Dedifferentiated amniotic fluid mesenchymal stem cell (primary cell): ENCODE measurements at regions not wholly inside any gene's neighbourhood (a gene's known extent, or its start where the extent isn't known, plus 50 kb on each side); places are given as distances from the start of the nearest gene placed in this dataset.

Experiments
- DNase-seq: peaks from one replicate; pipeline ENCODE4 v3.0.0-alpha.2; 2016; ENCODE audit errors: extremely low spot score

DNA sequence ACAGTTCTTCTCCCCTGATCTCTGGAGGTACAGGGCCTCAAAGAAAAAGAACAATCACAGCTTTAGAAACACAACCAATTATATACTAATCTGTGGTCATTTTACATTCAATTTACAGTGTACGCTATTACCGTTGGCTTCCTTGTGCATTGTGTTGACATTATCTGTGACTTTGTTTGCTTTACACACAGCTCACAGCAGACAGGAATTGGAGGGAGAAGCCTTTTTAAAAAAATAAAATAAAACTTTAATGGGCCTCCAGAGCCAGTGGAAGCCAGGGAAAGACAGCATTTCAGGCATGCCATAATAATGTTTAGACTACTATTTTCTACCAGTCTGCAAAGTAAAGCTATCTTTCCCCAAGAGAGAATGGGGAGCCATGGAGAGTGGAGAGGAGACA is 179.0 kb upstream of the ADO start:
- DNase-seq: no peak

DNA sequence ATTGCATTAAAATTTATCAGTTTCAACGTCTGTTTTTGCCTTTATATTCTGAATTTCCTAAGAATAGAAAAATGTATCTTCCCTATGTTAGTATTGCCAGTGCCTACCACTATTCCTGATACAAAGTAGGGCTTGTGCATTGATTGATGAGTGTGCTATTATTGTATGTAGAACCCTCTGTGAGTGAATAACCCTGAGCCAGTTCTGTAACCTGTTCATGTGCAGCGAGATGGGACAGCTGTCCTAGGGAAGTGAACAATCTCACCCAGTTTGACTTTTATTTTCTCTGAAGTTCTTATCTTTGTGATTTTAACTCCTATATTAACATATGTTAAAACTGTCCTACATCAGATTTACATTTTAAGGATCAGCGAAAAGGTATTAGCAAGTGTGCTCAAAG is 178.4 kb upstream of the ADO start:
- DNase-seq: no peak

DNA sequence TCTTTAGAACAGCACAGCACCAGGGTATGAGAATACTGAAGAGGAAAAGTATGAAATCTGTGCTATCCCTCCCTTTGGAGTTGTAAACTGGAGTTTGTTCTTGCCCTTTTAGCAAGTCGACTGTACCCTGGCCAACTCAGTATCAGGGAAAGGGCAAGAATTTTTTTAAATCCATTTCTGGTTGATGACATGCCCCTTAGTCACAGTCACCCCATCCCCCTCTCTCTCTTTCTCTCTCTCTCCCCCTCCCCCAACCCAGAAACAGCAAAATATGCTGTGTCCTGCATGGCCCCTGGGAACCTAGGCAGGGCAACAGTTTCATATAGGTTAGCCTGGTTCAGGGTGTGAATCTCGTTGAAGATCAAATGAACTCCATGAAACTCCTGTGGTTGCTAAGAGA is 177.7 kb upstream of the ADO start:
- no peak for DNase-seq

DNA sequence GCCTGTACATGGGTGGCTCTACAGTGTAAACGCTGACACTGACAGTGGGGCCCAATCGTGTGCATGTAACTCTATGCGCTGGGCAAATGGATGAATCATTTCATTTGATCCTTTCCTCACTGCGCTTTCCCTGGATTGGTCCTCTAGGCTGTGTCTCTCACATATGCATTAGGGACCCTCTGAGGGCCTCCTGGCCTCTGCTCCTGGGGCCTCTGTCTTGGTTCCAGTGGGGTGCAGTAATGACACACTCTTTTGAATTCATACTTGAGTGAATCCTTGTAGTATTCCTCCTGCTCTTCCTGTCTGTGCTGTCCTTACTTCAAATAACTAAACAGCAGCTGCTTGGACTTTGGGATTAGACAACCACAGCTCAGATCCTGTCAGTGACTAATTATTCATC is 176.5 kb upstream of the ADO start:
- DNase-seq: no peak

DNA sequence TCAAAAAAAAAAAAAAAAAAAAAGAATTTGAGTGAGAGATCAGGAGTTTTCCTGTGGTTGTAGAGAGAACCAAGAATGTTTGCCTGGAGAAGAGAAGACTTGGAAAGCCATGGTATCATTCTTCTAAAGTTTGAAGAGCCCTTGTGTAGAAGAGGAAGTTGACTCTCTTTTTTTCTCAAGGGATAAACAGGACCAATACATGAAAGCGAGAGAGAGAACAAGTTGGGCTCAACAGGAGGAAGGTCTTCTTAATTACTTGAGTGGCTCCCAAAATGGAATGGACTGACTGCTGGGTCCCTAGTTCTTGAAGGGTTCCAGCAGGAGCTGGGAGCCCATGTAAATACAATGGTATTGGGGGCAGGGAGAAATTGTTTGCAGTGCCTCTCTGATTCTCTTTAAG is 173.3 kb upstream of the ADO start:
- no peak for DNase-seq

DNA sequence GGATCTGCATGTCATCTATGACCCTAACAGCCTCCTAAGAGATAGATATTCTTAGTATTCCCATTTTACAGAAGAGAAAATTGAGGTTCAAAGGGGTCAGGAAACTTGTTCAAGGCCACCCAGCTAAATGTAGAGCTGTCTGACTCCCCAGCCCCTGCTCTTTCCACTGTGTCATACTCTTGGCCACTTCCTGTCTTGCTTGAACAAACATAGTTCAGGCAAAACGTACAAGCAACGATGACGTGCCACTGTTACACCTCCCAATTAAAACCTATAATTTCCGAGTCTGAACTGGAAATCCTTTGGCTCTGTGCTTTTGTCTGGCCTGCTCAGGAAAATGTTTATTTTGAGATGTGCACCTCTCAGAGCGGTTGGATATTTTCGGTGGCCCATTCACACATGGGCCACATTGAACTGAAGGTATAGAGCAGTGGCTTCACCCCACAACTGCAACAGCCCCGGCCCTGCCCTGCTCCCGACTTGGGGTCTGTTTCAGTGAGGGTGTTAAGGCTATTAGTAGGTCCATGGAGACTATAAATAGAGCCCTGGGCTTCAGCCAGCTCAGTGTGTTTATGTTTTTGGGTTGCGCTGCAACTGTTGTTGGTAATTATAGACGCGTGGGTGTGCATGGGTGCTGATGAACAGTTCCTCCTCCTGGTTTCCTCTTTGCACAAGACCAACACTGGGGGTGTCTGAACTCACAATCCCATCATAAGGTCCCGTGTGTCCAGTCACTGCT is 172.3 kb upstream of the ADO start:
- no peak for DNase-seq

DNA sequence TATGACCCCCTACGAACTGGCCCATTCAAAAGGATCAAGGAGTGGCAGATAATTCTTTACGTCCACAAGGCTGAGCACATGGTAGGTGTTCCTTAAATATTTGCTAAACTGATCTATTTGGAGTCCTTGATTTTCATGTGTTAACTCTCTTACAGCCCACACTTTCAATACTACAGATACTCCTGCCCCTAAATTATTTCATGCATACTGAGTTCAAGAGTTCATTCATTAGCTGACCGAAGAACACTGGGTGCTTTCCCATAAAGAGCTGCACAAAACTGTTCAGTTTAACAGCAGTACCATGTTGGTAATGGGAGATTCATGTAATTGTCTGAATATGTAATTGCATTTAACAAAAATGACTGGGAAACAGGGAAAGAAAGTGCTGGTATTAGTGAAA is 170.5 kb upstream of the ADO start:
- DNase-seq: no peak

DNA sequence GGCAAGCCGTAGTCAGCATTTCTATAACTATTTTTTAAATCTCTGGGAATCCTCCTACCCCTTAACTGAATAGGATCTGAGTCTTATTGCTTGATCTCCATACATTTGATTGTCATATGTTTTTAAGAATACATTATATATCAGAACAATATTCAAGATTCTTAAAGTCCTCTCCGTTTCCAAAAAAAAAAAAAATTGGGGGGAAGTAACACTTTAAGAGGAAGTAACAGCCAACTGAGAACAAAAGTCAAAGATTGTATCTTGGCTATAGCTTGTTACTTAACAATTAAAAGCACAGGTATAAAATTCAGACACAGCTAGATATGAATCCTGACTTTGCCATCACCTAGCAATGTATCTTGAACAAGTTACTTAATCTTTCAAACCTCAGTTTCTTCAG is 169.9 kb upstream of the ADO start:
- no peak for DNase-seq

DNA sequence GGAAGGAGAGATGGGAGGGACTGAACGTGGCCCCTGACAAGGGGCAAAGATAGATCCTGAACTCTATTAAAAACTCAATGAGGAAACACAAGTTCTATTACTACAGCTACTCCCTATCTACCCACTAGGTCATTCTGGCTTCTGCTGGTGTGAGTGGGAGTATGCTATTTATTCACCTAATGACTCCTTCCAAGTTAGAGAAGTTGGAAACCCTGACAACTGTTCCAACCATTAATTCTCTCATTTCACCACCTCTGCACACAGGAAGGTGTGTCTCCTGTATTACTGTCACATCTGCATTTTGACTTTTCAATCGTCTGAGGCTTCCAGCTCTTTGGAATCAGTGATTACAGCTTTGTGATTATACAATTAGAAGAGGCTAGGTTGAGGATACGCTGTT is 169.4 kb upstream of the ADO start:
- DNase-seq: no peak

DNA sequence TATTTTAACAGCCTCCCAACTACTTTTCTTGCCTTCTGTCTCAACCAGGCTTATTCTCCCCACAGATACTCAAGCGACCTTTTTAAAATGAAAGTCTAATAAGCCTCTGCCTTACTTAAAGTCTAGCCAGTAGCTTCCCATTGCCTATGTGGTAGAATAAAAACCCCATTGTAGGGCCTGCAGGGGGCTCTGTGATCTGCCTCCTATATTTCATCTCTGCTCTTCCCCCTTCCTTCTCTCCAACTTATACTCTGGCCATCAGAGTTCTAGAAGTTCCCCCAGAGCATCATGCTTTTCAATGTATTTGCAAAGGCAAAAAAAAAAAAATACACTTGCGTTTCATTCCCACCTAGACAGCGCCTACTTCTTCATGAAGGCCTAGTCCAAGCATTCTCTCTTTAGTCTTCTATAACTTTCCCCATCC is 167.7 kb upstream of the ADO start:
- no peak for DNase-seq

DNA sequence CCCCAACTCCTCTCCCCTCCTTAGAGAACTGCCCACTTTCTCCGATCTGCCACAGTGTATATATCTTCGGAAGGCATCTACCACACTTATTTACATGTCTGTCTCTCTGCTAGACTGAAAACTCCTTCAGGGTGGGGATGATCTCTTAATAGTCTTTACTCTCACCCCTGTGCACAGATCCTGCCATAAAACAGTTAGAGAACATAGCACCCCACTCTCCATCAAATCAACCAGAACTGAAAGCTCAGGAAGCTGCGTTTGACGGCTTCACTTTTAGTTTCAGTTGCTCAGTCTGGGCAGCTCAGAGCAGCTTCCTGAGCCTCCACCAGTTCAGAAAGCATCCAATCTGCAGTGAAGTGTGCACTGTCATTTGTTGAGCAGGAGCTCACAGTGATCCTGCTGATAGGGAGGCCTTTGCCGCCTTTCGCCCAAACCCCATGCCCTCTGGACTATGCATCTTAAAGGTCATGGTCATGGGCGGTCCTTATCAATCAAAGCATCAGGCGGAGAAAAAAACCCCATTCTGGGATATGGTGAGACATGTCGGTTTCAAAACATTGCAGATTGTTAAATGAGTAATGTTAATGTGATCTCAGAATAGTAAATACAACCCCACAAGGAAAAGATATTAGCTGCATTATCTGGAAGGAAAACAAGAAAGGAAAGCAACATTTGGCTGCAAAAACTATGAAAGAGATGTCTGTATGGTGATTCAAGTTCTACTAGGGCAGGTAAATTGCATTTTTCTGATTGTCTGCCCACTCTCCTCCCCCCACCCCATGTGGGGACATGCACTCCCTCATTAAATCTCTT is 167.1 kb upstream of the ADO start:
- no peak for DNase-seq

DNA sequence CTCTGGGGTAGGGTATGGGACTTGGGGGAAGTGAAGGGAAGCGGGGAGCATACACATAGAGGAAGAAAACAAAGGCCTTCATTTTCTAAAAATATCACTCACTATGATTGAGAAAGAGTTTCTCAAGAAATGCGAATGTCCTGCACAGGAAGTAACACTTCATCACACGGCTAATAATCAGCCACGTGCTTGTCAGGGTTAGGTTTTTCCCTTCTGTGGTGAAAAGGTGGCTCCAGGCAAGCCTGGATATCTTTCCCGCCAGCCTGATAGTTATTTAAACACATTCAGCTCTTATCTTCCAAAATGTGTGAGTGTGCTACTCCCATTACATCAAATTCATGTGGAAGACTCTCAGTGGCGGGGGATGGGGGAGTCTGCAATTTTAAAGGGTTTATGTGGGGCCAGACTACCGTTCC is 166.4 kb upstream of the ADO start:
- DNase-seq: no peak

DNA sequence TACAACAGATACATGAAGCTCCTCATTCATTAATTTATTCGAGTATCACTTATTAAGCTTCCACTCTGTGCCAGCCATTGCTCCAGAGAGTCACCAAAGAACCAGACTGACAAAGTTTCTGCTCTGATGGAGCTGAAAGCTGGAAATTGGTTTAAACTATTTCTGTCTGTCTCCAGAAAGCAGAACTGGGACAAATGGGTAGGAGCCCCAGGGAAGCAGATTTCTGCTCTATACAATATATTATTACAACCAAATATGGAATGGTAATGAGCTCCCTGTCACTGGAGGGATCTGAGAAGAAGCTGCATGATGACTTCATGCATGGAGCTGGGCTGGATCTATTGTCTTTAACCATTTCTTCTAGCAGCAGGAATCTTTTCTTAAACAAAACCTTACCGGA is 165.4 kb upstream of the ADO start:
- no peak for DNase-seq

DNA sequence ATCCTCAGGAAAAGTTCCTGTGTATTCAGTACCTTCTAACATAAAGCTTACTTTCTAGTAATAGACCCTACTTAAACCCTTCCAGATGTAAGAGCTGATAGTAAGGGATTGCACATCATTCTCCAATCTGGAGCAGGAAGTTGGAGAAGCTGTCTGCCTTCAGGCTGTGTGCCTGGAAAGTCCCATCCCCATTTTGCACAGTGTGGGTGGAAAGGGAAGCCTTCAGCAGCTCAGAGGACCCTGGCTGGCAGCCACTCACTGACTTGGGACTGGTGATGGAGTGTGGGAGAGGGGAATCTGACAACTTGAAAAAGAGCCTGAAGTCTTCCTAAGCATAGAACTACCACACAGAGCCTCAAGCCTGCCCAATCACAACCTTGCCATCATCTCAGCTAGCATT is 164.1 kb upstream of the ADO start:
- no peak for DNase-seq

DNA sequence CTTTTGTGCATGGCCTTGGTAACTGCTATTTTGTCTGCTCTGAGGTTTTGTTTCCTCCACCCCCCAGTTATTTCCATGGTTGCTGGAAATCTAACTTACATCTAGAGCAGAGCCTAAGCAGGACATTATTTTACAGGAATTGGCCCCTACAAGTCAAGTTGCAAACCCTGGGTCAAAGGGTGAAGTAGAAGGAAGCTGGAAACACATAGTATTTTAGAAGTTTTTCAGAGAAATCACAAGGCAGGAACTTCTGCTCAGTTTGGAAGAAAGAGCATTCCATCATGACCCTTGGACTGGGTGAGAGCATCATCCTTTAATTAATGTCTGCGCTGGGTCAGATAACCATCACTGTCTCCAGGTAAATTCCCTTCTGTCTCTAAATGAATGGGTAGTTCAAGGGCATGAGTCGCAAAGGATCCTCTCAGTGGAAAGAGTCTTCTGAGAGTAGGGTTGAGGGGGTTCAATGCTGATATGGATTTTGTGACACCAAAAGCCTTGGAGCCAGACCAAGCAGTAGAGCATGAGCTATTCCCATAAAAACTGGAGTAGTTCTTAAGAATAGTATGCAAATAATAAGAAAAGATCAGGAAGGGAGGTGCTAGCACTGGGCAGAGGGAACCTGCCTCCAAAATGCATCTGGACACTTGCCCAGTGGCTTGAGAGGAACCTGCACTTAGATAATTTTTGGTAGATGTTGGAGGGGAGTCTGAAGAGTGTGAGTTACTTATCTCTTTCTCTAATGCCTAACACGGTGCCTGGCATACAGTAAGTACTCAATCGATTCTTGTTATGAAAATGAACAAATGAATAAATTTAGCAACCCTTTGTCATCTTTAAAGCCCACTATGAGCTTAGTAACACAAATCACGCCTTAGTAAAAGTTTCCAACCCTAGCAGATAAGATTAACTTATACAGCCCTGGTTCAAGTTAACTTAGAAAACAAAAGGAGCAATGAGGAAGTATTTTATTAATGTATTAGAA is 160.6 kb upstream of the ADO start:
- no peak for DNase-seq

DNA sequence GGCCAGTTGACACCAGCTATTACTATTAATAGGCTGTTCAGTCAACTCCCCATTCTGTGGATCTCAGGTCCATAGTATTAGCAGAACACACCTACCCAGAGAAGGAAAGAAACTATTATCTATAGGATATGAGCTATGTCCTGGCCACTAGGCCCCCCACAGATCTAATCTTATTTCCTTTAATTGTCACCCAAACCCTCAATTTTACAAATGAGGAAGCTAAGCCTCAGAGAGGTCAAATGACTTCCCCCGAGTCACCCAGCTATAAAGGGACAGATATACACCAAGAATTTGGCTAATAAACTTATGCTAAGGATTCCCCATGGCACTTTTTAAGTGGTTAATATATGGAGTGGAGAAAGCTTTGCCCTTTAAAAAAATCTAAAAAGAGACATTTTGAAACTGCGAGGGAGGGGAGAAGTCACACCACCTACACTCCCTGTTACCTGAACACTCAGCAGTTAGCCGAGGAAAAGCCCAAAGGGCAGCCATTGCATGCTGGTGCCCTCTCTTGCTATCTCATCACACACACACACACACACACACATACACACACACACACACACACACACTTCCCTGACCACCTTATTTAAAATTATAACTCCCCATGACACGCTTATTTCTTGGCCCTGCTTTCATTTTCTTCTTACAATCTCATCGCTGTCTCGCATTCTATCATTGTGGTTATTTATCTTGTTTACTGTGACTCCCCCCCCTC is 157.0 kb upstream of the ADO start:
- no peak for DNase-seq

DNA sequence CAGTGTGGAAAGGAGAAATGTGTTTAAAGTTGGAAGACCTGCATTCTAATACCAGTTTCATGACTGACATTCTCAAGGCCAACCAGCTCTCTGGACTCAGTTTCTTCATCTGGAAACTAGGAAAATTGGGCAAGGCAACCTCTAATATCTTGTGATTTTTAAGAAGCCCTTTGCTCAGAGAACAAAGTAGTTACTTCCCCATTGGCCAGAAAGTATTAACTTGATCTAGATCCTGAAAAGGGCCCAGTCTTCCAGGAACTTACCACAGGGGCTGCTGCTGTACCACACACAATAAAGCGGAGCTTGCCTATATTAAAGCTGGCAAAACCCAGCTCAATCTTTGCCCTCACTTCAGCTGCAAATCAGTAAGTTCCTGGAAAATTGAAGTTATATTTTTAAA is 155.6 kb upstream of the ADO start:
- no peak for DNase-seq

DNA sequence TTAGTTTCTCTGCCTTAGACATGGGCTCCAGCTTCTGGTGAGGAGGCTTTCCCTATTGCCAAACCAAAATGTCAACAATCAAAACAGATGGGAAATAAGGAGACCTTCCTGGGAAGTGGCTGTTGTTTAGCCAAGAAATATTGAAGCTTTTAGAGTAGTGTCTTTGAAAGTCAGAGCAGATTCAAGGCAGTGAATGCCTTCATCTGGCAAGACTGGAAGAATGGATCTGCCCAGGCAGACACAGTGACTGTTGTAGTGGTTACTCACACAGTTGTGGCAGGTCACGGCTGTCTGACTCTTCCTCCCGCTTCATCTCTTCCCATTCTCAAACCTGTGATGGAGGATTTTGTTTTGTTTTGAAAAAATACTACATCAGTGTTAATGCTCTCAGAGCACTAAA is 154.1 kb upstream of the ADO start:
- DNase-seq: no peak

DNA sequence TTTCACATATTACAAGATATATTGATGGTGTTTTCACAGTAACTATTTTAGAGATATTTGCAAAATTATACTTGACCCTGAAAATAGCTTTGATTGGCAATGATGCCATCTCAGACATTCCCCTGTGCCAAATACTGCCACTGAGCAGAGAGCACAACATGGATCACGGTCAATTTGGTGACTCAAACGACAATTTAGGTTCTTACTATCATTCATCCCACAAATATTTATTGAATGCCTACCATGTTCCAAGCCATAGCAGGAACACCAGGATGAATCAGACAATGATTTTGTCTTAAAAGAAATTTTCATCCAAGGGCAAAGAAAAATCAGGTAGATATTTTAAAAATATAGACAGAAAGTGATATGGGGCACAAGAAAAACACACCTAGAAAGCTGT is 153.2 kb upstream of the ADO start:
- no peak for DNase-seq

DNA sequence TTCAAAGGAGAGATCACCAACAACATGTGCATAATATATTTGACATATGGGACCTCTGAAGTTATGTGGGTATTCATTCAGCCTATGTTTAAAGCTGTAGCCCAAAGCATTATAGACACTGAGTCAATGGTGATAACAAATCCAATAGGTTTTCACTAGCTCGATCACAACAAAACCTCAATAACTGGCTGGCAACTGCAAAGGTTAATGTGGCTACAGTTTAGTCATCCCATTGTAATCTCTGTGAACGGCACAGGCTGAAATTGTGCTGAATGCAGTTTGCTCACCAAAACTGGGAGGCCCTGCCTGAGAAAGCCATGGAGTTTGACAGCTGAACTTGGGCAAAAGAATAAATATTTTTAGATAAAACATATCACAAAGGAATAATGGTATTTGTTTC is 152.4 kb upstream of the ADO start:
- no peak for DNase-seq

DNA sequence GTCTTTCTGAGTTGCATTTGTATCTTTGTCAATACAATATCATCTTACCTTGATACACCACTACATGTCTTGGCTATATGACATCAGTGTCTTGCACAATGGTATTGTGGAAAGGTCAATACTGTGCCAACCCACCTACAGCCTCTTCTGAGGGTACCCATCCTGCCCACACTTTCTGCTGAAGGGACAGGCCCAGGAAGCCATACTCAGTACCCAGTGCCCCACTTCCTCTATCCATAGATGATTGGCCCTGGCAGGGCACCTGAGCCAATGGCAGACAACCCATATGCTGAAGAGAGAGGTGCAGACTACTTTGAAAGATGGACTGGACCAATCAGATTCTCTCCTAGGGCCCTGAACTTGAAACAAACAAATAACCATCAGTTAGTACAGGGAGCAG is 152.0 kb upstream of the ADO start:
- no peak for DNase-seq

DNA sequence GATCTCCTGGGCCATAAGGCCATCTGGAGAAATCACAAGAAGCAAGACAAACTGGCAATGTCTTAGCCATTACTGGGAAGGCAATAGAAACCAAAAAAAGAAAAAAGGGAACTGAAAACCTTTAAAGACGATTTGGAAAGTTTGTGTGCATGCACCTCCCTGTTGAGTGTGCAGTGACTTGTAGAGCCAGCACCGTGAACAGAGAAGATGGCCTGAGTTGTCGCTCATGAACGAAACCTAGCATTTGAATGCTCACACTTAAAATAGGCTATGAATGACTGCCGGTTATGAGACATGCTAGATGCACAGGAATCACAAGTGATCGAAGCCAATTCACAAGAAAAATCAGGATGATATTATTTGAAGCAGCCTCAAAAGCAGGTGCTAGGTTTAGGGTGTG is 151.3 kb upstream of the ADO start:
- no peak for DNase-seq
